HuH-7 (cell line): ENCODE measurements at regions not wholly inside any gene's neighbourhood (a gene's known extent, or its start where the extent isn't known, plus 50 kb on each side); places are given as distances from the start of the nearest gene placed in this dataset.
"Not testable (repeated sequence)": the region's sequence is repeated elsewhere in the genome, so short reads cannot be mapped to it uniquely, and the experiment has no call there.

ENCODE experiments used
- DNase-seq: peaks from one replicate; pipeline ENCODE4 v3.0.0; 2011; ENCODE audit warnings: low spot score

GRCh38 chr2:167355821-167356220, 467.5 kb downstream of the XIRP2 start:
- no peak for DNase-seq

DNA sequence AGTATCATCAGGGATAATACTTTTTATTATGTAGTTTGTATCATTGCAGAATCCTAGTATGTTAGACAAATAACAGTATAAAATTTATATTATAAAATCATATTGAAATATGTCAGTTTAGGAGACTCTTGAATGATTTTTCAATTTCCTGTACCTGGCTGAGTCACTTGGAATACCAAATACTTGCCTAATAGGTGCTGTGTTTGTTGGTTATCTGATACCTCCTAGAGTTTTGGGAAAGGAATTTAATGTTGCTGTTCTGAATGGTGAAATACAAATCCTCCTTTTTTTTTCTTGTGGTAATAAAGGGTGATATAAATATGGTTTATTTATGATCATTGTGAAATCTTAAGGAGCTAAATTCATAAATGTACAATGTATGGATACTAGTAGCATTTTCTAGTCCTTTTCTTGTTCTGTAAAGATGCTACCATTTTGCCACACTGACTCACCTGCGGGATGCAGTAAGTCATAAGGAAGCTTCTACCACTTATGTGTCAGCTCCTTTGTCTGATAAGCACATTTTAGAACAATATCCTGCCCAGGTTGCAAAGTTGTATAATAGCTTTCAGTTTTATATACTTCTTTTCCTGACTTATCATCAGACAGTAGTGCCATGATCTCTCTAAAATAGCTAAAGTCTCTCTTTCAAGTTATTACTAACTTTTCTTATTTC, 465.5 kb downstream of the XIRP2 start:
- no peak for DNase-seq

GRCh38 chr2:167345559-167345958, 457.3 kb downstream of the XIRP2 start:
- no peak for DNase-seq

- DNase-seq = no peak
These were observed 454.5 kb downstream of the XIRP2 start for GRCh38 chr2:167342769-167343168.

DNA sequence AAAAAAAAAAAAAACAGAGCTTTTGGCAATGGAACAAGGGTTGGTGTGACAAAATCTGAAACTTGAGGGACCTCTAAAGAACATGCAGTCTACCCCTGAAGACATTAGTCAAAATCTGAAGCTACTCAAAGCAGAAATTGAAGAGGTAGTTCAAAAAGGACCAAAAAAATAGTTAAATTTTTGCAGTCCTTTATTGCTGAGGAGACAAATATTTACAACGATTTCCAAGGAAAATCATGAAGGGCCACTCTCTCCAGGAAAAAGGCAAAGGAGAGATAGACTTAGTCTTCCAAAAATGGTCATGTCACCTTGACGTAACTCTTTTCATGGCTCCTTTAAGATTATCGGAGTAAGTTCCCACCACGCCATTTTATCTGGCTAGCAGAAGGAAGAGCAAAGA, 452.0 kb downstream of the XIRP2 start:
- DNase-seq = no peak

- no peak for DNase-seq
These were observed 447.9 kb downstream of the XIRP2 start for GRCh38 chr2:167336213-167336612.

- DNase-seq = no peak
These were observed 447.3 kb downstream of the XIRP2 start for GRCh38 chr2:167335541-167335992.

DNA sequence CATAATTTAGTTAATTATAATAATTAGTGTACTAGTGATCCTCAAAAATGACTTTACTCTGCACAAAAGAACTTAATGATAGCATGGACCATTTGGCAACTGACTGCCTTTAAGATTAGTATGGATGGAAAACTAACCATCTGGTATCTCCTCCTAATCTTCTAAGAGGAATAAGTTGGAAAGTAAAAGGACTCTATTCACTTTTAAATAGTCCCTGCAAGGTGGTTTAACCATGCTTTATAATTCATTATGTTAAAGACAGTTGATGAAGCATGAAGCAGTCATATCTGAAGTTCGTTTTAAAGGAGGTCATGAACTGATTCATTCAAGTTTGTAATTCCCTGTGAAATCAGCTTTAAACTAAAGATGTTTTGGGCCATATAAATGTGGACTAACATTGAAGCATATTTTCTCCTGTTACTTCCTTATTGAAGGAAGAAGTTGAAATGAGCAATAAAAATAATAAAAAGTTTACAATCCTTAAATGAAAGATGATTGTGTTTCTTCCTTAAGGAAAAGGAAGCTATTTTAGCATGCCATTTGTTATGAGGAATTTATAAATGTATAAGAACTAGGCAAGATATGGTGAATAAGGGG, 446.0 kb downstream of the XIRP2 start:
- DNase-seq = no peak

DNA sequence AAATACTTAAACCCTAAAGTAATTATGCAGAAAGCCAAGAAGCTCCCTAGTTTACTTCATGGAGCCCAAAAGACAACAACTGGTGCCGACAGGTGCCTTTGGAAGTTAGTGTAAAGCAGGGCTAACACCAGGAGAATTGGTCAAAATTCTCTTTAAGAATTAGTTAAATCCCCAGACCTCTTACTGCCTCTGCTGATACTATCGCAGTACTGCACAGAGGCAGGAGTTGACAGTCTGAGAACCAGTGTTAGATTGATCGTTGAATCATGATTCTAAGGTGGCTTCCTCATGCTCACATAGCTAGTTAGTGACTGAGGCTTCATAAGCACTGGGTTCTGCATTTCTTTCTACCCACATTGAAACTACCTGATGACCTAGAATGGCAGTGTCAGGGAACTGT, 445.0 kb downstream of the XIRP2 start:
- peak; percentile 8 for DNase-seq

- DNase-seq = no peak
These were observed 444.1 kb downstream of the XIRP2 start for GRCh38 chr2:167332358-167332757.

- peak; percentile 44 for DNase-seq
These were observed 443.5 kb downstream of the XIRP2 start for GRCh38 chr2:167331636-167332232.

DNA sequence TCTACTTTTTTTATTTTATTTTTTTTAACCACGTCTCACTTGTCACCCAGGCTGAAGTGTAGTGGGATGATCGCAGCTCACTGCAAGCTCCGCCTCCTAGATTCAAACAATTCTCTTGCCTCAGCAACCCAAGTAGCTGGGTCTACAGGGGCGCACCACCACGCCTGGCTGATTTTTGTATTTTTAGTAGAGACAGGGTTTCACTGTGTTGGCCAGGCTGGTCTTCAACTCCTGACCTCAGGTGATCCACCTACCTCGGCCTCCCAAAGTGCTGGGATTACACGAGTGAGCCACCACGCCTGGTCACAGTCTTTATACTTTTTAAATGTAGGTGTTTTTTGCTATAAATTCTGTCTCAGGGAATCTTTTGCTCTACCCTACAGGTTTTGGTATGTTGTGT, 440.5 kb downstream of the XIRP2 start:
- not testable (repeated sequence) for DNase-seq

DNA sequence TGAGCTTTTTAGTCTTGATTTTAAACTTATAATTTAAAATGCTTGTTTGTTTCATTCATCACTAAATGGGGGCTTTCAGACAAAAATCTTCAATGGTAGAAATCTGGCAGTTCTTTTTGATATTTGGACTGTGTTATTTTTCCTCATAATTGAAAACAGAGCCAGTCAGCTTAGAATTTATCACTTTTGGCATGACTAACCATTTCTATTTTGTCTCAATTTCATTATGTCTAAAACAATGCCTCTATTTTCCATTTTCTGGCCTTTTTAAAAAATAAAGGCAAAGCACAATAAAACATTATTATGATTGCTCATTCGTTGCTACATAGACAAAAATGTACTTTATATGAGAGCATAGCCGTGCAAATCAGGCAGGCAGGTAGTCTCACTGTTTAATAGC, 434.5 kb downstream of the XIRP2 start:
- DNase-seq = no peak

GRCh38 chr2:167318581-167318980, 430.3 kb downstream of the XIRP2 start:
- no peak for DNase-seq

DNA sequence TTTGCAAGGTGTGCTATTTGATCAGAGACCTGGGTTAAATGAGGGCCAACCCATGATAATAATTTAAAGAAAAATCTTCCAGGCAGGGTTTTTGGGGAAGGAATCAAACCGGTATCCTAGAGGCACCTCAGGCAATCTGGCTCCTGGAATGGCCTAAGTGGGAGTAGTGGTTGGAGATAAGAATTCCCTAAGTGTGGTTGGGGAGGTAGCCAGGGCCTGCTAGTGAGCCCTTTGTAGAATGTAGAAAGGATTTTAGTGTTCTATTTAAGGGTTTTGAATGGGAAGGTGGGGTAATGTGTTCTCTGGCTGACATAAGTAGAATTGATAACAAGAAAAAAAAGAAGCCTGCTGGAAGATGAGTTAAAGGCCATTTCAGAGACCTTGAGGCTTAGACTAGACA, 422.2 kb downstream of the XIRP2 start:
- no peak for DNase-seq
